Panc1 (cell line): ENCODE measurements at regions not wholly inside any gene's neighbourhood (a gene's known extent, or its start where the extent isn't known, plus 50 kb on each side); places are given as distances from the start of the nearest gene placed in this dataset.

ENCODE experiments used
- POLR2AphosphoS5 ChIP-seq: IDR thresholded peaks from 2 replicates; pipeline ENCODE4 v1.6.1; 2012; ENCODE audit warnings: mild to moderate bottlenecking, low read depth, low read length, moderate library complexity
- SIN3A ChIP-seq: IDR thresholded peaks from 2 replicates; pipeline ENCODE4 v1.6.1; 2012; ENCODE audit warnings: low read depth, mild to moderate bottlenecking, low read length, moderate library complexity, borderline replicate concordance; ENCODE audit not compliant: insufficient read depth
- TCF7L2 ChIP-seq: IDR thresholded peaks from 2 replicates; pipeline ENCODE4 v1.6.1; 2011; ENCODE audit warnings: mild to moderate bottlenecking, low read depth, low read length, inconsistent platforms
- TF ChIP-seq, protein P1 (sequence below): fragments of 450-650 bp; IDR thresholded peaks from 2 replicates; pipeline ENCODE4 v1.5.1; 2017; ENCODE audit warnings: mild to moderate bottlenecking
- TF ChIP-seq, protein P2 (sequence below), 2 experiments: IDR thresholded peaks; 2 replicates each; pipeline ENCODE4 v1.6.1; 2011 to 2012; ENCODE audit warnings: low read depth in 2 of 2, control low read depth in 1 of 2, low read length in 1 of 2, mild to moderate bottlenecking in 1 of 2, moderate library complexity in 1 of 2; ENCODE audit not compliant: insufficient read depth in 1 of 2

DNA sequence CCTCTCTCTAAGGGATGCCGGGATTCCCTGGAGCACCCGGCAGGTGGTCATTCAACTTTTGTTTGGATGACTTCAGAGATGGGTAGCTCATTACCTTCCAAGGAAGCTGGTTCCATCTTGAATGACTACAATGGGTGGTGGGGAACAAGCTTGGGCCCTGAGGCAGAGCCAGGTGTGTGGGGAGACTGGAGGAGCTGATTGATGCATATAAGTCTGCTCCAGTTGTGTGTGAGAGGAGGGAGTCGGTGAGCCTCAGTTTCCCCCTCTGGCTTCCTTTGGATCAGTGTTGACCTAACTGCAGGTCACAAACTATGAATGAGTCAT, 133.8 kb upstream of the ZBTB40 start:
- TF ChIP-seq, protein P1, sequence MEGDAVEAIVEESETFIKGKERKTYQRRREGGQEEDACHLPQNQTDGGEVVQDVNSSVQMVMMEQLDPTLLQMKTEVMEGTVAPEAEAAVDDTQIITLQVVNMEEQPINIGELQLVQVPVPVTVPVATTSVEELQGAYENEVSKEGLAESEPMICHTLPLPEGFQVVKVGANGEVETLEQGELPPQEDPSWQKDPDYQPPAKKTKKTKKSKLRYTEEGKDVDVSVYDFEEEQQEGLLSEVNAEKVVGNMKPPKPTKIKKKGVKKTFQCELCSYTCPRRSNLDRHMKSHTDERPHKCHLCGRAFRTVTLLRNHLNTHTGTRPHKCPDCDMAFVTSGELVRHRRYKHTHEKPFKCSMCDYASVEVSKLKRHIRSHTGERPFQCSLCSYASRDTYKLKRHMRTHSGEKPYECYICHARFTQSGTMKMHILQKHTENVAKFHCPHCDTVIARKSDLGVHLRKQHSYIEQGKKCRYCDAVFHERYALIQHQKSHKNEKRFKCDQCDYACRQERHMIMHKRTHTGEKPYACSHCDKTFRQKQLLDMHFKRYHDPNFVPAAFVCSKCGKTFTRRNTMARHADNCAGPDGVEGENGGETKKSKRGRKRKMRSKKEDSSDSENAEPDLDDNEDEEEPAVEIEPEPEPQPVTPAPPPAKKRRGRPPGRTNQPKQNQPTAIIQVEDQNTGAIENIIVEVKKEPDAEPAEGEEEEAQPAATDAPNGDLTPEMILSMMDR, result no peak
- TF ChIP-seq SIN3A (no peak), TCF7L2 (no peak), POLR2AphosphoS5 (no peak)
- TF ChIP-seq, protein P2, sequence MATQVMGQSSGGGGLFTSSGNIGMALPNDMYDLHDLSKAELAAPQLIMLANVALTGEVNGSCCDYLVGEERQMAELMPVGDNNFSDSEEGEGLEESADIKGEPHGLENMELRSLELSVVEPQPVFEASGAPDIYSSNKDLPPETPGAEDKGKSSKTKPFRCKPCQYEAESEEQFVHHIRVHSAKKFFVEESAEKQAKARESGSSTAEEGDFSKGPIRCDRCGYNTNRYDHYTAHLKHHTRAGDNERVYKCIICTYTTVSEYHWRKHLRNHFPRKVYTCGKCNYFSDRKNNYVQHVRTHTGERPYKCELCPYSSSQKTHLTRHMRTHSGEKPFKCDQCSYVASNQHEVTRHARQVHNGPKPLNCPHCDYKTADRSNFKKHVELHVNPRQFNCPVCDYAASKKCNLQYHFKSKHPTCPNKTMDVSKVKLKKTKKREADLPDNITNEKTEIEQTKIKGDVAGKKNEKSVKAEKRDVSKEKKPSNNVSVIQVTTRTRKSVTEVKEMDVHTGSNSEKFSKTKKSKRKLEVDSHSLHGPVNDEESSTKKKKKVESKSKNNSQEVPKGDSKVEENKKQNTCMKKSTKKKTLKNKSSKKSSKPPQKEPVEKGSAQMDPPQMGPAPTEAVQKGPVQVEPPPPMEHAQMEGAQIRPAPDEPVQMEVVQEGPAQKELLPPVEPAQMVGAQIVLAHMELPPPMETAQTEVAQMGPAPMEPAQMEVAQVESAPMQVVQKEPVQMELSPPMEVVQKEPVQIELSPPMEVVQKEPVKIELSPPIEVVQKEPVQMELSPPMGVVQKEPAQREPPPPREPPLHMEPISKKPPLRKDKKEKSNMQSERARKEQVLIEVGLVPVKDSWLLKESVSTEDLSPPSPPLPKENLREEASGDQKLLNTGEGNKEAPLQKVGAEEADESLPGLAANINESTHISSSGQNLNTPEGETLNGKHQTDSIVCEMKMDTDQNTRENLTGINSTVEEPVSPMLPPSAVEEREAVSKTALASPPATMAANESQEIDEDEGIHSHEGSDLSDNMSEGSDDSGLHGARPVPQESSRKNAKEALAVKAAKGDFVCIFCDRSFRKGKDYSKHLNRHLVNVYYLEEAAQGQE (IDR thresholded peaks at IDR 0.05; ENCODE audit: insufficient read depth in 1 of 2, low read depth in 2 of 2, low read length in 1 of 2), result no peak
